HT1080 (cell line): ENCODE measurements at regions not wholly inside any gene's neighbourhood (a gene's known extent, or its start where the extent isn't known, plus 50 kb on each side); places are given as distances from the start of the nearest gene placed in this dataset.
A peak's percentile ranks its signal among the peaks of the same experiment; 100 is the strongest.

ENCODE experiments used
- DNase-seq: peaks from one replicate; pipeline ENCODE4 v3.0.0-alpha.2; 2015; ENCODE audit warnings: low read depth

- no peak for DNase-seq
These were observed 223.8 kb upstream of the ARRDC4 start for GRCh38 chr15:97736748-97737147.

- no peak for DNase-seq
These were observed 214.9 kb upstream of the ARRDC4 start for GRCh38 chr15:97745481-97746071.

GRCh38 chr15:97747342-97747741 lies 213.2 kb upstream of the ARRDC4 start:
- DNase-seq: peak; percentile 11

DNA sequence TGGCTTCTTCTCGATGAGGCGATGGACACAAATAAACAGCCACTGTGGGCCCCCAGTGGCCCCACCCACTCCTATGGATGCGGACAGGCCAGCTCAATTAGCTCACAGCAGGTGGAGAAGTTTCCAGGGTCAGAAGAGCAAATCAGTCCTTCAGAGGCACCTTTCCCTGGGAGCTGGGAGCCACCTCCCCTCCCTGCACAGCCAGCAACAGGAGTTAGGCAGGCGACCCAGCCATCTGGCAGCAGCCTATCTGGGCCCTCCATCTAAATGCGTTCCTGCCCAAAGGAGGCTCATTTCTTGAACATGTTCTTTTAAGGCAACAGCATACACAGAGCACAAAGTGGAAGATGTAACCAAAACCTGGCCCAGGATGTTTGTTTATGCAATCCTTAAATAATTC lies 211.9 kb upstream of the ARRDC4 start:
- no peak for DNase-seq

DNA sequence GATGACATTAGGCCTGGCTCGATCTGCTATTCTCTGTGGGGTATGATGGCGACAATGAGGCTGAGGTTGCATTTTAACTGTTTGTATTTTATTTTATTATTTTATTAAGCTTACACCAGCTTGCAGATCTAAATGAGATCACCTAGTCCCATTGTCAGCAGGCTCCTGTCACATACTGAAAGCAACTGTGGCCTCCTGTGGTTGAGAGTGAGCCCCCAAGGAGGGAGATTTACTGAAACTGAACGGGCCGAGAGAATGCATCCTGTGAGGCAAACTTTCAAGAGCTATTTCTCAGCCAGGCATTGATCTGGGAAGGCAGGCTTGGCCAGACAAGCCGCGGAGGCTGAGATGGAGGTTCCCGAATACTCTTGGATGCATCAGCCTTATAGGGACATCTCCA lies 210.4 kb upstream of the ARRDC4 start:
- no peak for DNase-seq

DNA sequence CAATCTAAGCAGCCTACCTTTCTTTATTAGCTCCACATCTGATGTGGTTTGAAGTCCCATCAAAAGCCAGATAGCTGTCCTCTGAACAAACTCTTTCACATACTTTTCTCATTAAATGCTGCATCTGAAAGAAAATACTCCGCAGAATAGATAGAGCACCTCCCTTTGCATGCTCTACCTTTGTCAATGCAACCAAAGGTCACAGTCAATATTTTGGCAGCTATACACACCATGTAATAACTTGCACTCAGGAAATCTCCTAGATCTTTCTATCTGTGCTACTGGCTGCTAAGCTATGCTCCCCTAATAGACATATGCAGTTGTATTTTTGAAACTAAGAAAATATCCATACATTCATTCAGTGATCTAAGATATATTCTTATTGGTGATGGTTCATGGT lies 204.8 kb upstream of the ARRDC4 start:
- no peak for DNase-seq

GRCh38 chr15:97759363-97759762 lies 201.1 kb upstream of the ARRDC4 start:
- peak; percentile 89 for DNase-seq

DNA sequence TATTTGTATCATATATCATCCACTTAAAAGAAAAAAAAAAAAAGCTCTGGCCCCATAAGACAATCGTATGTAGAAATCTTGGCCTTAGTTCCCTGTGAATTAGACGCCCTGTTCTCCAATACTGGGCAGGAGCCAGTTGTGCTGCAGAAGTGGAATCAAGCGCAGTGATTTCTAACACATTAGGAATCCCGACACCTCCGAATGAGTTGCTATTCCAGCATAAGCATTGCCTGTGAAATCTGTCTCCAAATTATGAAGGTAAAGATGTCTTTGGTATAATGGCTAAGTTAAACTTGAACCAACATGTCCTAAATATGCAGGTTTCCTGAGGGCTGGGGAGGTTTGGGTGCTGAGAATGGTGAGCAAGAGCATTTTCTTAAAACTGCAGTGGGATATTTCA lies 199.4 kb upstream of the ARRDC4 start:
- DNase-seq: no peak

DNA sequence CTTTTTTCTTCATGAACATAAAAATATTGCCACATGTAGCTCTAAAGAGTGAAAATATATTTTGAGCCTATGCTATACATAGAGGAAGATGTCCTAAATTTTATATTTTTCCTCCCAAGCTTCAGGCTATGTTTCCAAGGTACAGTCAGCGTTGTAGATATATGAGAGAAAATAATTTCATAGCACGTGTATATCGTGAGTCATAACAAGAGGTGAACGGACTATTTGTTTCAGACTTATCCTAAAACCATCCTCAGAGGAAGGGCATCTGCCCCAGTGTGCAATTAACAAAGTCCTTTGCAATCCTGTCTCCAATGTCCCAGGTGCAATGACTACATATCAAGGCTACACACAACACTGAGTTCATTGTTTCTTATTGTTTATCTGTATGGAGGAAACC lies 177.3 kb upstream of the ARRDC4 start:
- DNase-seq: peak; percentile 8

DNA sequence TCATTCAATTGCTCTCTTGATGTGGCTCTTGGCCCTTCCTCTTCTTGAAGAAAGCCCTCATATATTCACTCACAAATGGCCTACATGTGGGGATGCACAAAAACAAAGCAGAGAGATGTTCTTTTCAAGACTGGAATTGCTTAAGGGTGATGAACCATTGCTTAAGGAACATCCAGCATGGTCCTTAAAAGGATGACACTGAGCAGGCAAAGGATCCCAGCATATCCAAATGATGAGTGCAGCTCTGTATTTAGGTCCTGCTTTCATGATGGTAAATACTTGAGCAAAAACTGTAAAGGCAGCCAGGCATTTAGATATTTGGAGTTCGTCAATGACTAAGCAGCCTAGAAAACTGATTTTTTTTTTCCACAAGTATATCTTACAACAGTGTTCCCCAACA lies 173.8 kb upstream of the ARRDC4 start:
- DNase-seq: no peak

- DNase-seq: no peak
These were observed 170.3 kb upstream of the ARRDC4 start for GRCh38 chr15:97790180-97790579.

- DNase-seq: no peak
These were observed 168.4 kb upstream of the ARRDC4 start for GRCh38 chr15:97791824-97792792.

DNA sequence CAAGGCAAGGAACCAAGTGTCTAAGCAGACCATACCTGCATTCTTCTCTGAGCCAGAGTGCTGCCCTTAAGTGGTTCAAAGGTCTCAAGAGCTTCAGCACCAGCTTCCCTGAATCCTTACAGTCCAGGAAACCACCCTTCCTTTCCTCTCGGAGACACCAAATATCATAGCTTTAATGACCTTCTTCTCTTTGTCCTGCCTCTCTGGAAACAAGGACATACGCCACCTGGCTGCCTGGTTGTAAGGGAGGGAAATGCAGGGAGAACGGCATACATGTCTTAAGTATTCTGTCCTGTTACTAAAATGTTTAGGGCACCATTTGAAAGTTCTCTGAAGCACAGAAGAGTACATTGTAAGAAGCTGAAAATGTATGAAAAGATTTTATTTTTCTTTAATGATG lies 155.6 kb upstream of the ARRDC4 start:
- no peak for DNase-seq

DNA sequence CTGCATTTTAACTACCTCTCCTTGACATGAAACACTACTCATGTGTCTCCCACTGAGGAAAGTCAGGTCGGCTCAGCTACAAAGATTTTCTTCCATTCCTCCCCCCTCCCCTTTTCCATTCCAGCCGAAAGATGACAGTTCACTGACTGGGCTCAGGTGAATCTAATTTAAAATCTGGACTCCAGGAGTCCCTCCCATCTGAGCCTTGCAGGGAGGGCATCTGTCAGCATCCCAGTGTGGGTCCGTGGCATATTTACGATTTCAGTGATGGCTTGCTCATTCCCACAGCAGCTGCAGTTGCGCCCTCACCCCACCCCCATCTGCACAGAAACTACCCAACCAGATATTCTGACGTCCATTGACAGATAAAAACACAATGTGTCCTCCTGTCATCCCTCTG lies 153.7 kb upstream of the ARRDC4 start:
- DNase-seq: no peak

DNA sequence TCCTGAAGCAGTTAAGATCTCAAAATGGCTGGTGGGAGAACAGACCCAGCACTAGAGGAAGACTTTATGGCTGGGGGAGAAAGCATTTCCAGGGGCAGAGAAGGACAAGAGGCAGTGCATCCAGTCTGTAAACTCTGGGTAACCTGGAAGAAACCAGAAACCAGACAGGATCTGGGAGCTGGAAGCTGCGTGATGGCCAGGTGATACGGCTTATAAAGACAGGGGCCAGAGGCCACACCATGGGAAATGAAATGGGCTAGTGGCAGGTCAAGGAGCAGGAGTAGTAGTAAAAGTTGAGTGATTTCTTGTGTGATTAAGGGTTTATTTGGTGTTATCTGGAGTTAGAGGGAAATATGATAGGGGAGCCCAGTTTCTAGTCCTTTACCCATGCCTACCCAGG lies 144.7 kb upstream of the ARRDC4 start:
- no peak for DNase-seq

- DNase-seq: no peak
These were observed 143.1 kb upstream of the ARRDC4 start for GRCh38 chr15:97817276-97817890.

GRCh38 chr15:97836003-97836402 lies 124.5 kb upstream of the ARRDC4 start:
- DNase-seq: no peak

- DNase-seq: no peak
These were observed 122.6 kb upstream of the ARRDC4 start for GRCh38 chr15:97837896-97838295.

- no peak for DNase-seq
These were observed 121.8 kb upstream of the ARRDC4 start for GRCh38 chr15:97838606-97839210.

GRCh38 chr15:97840501-97840900 lies 120.0 kb upstream of the ARRDC4 start:
- DNase-seq: peak; percentile 17

GRCh38 chr15:97841558-97841957 lies 118.9 kb upstream of the ARRDC4 start:
- DNase-seq: no peak

GRCh38 chr15:97849183-97849582 lies 111.3 kb upstream of the ARRDC4 start:
- DNase-seq: peak; percentile 12
